AG09319 (cell line): ENCODE measurements at regions not wholly inside any gene's neighbourhood (a gene's known extent, or its start where the extent isn't known, plus 50 kb on each side); places are given as distances from the start of the nearest gene placed in this dataset.

Source experiments
- DNase-seq: peaks from one replicate; pipeline ENCODE4 v3.0.0-alpha.2; 2010; ENCODE audit warnings: low read depth; ENCODE audit errors: extremely low read depth
- CTCF ChIP-seq: IDR thresholded peaks from 2 replicates; pipeline ENCODE4 v1.5.1; 2011; ENCODE audit warnings: low read depth, mild to moderate bottlenecking, inconsistent platforms, low read length, moderate library complexity

DNA sequence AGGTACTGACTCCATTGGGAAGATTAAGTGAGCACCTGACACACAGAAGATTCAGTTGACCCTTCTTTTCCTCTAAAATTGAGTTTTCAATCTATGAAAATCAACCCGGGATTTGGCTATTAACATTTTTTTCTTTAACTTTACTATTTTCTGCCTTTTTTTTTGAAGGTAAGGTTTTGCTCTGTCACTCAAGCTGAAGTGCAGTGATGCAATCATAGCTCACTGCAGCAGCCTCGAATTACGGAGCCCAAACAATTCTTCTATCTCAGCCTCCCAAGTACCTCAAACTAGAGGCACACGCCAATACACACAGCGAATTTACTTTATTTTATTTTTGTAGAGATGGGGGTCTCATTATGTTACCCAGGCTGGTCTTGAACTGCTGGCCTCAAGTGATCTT is 1029.5 kb downstream of the MCTP2 start:
- TF ChIP-seq CTCF, result no peak
- DNase-seq, result no peak

- no peak for DNase-seq
- TF ChIP-seq CTCF, result no peak
Measured at GRCh38 chr15:95261546-95261945, 1030.2 kb downstream of the MCTP2 start.

- no peak for TF ChIP-seq CTCF
- no peak for DNase-seq
Measured at GRCh38 chr15:95261968-95262367, 1030.6 kb downstream of the MCTP2 start.

GRCh38 chr15:95262866-95263564 is 1031.7 kb downstream of the MCTP2 start:
- DNase-seq, result no peak
- TF ChIP-seq CTCF, result no peak

- DNase-seq, result no peak
- TF ChIP-seq CTCF, result no peak
Measured at GRCh38 chr15:95263751-95264150, 1032.4 kb downstream of the MCTP2 start.

DNA sequence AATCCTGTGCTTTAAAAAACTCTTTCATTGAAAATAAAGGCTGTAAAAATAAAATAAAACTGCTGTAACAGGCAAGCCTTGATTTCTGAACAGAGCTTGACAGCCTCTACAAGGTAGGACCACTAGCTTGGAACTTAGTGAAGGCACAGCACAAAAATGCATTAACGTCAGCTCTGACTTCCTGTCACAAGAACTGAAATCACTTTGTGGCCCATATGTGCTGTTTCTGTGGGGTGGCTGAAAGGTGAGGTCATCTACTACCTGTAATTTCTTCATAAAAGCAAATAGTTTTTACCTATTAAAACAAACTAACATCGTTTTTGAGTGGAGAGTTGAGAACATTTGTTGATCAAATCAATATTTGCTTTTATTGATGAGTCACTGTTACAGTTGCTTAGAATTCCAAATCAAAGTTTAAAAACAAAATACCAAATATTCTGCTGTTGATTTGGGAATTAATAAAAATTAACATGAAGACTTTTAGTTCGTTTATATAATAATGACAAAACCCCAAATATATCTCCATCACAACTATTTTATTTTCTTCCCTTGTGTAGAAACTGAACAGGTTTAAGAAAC is 1034.1 kb downstream of the MCTP2 start:
- no peak for TF ChIP-seq CTCF
- no peak for DNase-seq

- no peak for TF ChIP-seq CTCF
Measured at GRCh38 chr15:95266451-95267061, 1035.2 kb downstream of the MCTP2 start.

More at GRCh38 chr15:95266451-95267061, 1035.2 kb downstream of the MCTP2 start:
- no peak for DNase-seq
